SK-N-SH treated with all-trans-retinoic acid at 6 μM for 48 hours (cell line): ENCODE measurements at regions not wholly inside any gene's neighbourhood (a gene's known extent, or its start where the extent isn't known, plus 50 kb on each side); places are given as distances from the start of the nearest gene placed in this dataset.

ENCODE experiments used
- ARNTL ChIP-seq: fragments of 450-650 bp; formaldehyde crosslinking; IDR thresholded peaks from 2 replicates; pipeline ENCODE4 v1.5.0; 2020; ENCODE audit warnings: low read depth, mild to moderate bottlenecking, moderate library complexity, borderline replicate concordance
- BACH2 ChIP-seq: fragments of 250-450 bp; sonication (Bioruptor Pico); IDR thresholded peaks from 2 replicates; pipeline ENCODE4 v1.9.0; 2021; ENCODE audit warnings: mild to moderate bottlenecking, borderline replicate concordance
- CREB5 ChIP-seq: fragments of 250-450 bp; sonication (Bioruptor Pico); IDR thresholded peaks from 2 replicates; pipeline ENCODE4 v1.5.1; 2020; ENCODE audit warnings: low read depth, mild to moderate bottlenecking, moderate library complexity
- ISL1 ChIP-seq: fragments of 250-450 bp; sonication (Bioruptor Pico); IDR thresholded peaks from 2 replicates; pipeline ENCODE4 v2.1.2; 2022; ENCODE audit warnings: mild to moderate bottlenecking, moderate library complexity
- PATZ1 ChIP-seq: fragments of 250-450 bp; sonication (Bioruptor Pico); IDR thresholded peaks from 2 replicates; pipeline ENCODE4 v1.8.0; 2020; ENCODE audit warnings: mild to moderate bottlenecking, moderate library complexity, borderline replicate concordance
- PPARA ChIP-seq: fragments of 250-450 bp; sonication (Bioruptor Pico); IDR thresholded peaks from 2 replicates; pipeline ENCODE4 v1.5.0; 2020; ENCODE audit warnings: mild to moderate bottlenecking, borderline replicate concordance
- TOX ChIP-seq: fragments of 250-450 bp; sonication (Bioruptor Pico); IDR thresholded peaks from 2 replicates; pipeline ENCODE4 v1.8.0; 2021; ENCODE audit warnings: mild to moderate bottlenecking, moderate library complexity, borderline replicate concordance
- TSHZ2 ChIP-seq: fragments of 250-450 bp; sonication (Bioruptor Pico); IDR thresholded peaks from 2 replicates; pipeline ENCODE4 v1.5.0; 2020; ENCODE audit warnings: mild to moderate bottlenecking, moderate library complexity
- ZFP30 ChIP-seq: fragments of 450-650 bp; formaldehyde crosslinking; IDR thresholded peaks from 2 replicates; pipeline ENCODE4 v1.5.0; 2022; ENCODE audit warnings: mild to moderate bottlenecking, moderate library complexity
- ZNF565 ChIP-seq: fragments of 450-650 bp; formaldehyde crosslinking; conservative IDR thresholded peaks from 2 replicates; pipeline ENCODE4 v1.5.0; 2020; ENCODE audit warnings: low read depth, mild to moderate bottlenecking, moderate library complexity
- ZNF8 ChIP-seq: fragments of 450-650 bp; formaldehyde crosslinking; IDR thresholded peaks from 2 replicates; pipeline ENCODE4 v1.5.0; 2020; ENCODE audit warnings: mild to moderate bottlenecking, moderate library complexity

- TF ChIP-seq ISL1 (CRISPR knock-in tag) (no peak), ARNTL (no peak), ZNF8 (CRISPR knock-in tag) (no peak), TSHZ2 (CRISPR knock-in tag) (no peak), PATZ1 (CRISPR knock-in tag) (no peak), PPARA (CRISPR knock-in tag) (no peak), ZFP30 (CRISPR knock-in tag) (no peak), BACH2 (no peak), ZNF565 (no peak), CREB5 (no peak), TOX (CRISPR knock-in tag) (no peak)
These were observed 67.2 kb upstream of the SYNDIG1 start for GRCh38 chr20:24402188-24402587.
